CD14-positive monocyte (primary cell): ENCODE measurements at regions not wholly inside any gene's neighbourhood (a gene's known extent, or its start where the extent isn't known, plus 50 kb on each side); places are given as distances from the start of the nearest gene placed in this dataset.

Source experiments
- DNase-seq, 3 donors: peaks; one replicate each; pipeline ENCODE4 v3.0.0-alpha.2; 2011 to 2022
- H2AFZ ChIP-seq: 2 replicates; pipeline ENCODE4 v1.6.0; 2012; ENCODE audit warnings: mild to moderate bottlenecking, low read depth, low read length, inconsistent platforms; ENCODE audit not compliant: insufficient read depth, poor library complexity, severe bottlenecking
- H3K27ac ChIP-seq, 2 donors: 1 replicate in 1 of 2; 2 replicates in 1 of 2; pipeline ENCODE4 v1.5.1; 2012 to 2013; ENCODE audit warnings: low read length in 2 of 2, control low read depth in 1 of 2, inconsistent platforms in 1 of 2, low read depth in 1 of 2, mild to moderate bottlenecking in 1 of 2
- H3K27me3 ChIP-seq, 2 donors: one replicate each; pipeline versions ENCODE4 v1.6.0 to v1.6.1; 2011 to 2013; ENCODE audit warnings: low read length in 2 of 2; ENCODE audit not compliant: control insufficient read depth in 2 of 2, insufficient read depth in 2 of 2
- H3K36me3 ChIP-seq, 2 donors: replicated peaks in 1 of 2; 1 replicate in 1 of 2; 2 replicates in 1 of 2; pipeline versions ENCODE4 v1.5.1 to v1.6.1; 2012 to 2013; ENCODE audit warnings: low read length in 2 of 2, control low read depth in 1 of 2, inconsistent platforms in 1 of 2, mild to moderate bottlenecking in 1 of 2; ENCODE audit not compliant: insufficient read depth in 2 of 2, control insufficient read depth in 1 of 2
- H3K4me1 ChIP-seq, 2 donors: 1 replicate in 1 of 2; 2 replicates in 1 of 2; pipeline versions ENCODE4 v1.5.1 to v1.6.1; 2012 to 2013; ENCODE audit warnings: low read length in 2 of 2, control low read depth in 1 of 2, inconsistent platforms in 1 of 2, mild to moderate bottlenecking in 1 of 2, moderate library complexity in 1 of 2; ENCODE audit not compliant: insufficient read depth in 2 of 2, control insufficient read depth in 1 of 2
- H3K4me2 ChIP-seq: replicated peaks from 2 replicates; pipeline ENCODE3; 2012; ENCODE audit warnings: low read length, moderate library complexity, mild to moderate bottlenecking; ENCODE audit not compliant: poor library complexity, severe bottlenecking; ENCODE audit errors: extremely low read depth
- H3K4me3 ChIP-seq, 3 experiments: fragments of 200-600 bp in 1 of 3; sonication (generic) in 1 of 3; replicated peaks in 1 of 3; 1 replicate in 2 of 3; 2 replicates in 1 of 3; pipeline ENCODE4 v1.5.1; 2011 to 2013; ENCODE audit warnings: low read length in 3 of 3, mild to moderate bottlenecking in 3 of 3, control low read depth in 2 of 3, low read depth in 2 of 3, inconsistent platforms in 1 of 3, moderate library complexity in 1 of 3
- H3K79me2 ChIP-seq: 2 replicates; pipeline ENCODE4 v1.6.0; 2012; ENCODE audit warnings: mild to moderate bottlenecking, control low read depth, inconsistent platforms, low read length, moderate library complexity; ENCODE audit not compliant: insufficient read depth
- H3K9ac ChIP-seq: 2 replicates; pipeline ENCODE4 v1.6.0; 2017; ENCODE audit warnings: low read length, mild to moderate bottlenecking; ENCODE audit not compliant: insufficient read depth, poor library complexity, severe bottlenecking
- H3K9me3 ChIP-seq, 2 donors: replicated peaks in 1 of 2; 1 replicate in 1 of 2; 2 replicates in 1 of 2; pipeline versions ENCODE4 v1.5.1 to v1.6.1; 2012 to 2013; ENCODE audit warnings: low read length in 2 of 2, control low read depth in 1 of 2; ENCODE audit not compliant: control insufficient read depth in 1 of 2, insufficient read depth in 1 of 2
- H4K20me1 ChIP-seq: 2 replicates; pipeline ENCODE4 v1.6.0; 2012; ENCODE audit warnings: mild to moderate bottlenecking, low read length, control low read depth, moderate library complexity; ENCODE audit not compliant: insufficient read depth
- H3K27ac Mint-ChIP-seq, 7 donors: one replicate each; pipeline ENCODE4 v1.8.0; 2020; ENCODE audit warnings: mild to moderate bottlenecking in 7 of 7, mixed read lengths in 7 of 7, moderate library complexity in 6 of 7, inconsistent platforms in 2 of 7
- H3K27me3 Mint-ChIP-seq, 3 donors: one replicate each; pipeline ENCODE4 v1.8.0; 2021 to 2022; ENCODE audit warnings: low read depth in 3 of 3, mild to moderate bottlenecking in 3 of 3, mixed read lengths in 3 of 3, moderate library complexity in 3 of 3, inconsistent platforms in 1 of 3
- H3K36me3 Mint-ChIP-seq, 2 donors: one replicate each; pipeline ENCODE4 v1.8.0; 2020; ENCODE audit warnings: mixed read lengths in 2 of 2, inconsistent platforms in 1 of 2, mild to moderate bottlenecking in 1 of 2
- H3K4me1 Mint-ChIP-seq: one replicate; pipeline ENCODE4 v1.8.0; 2020; ENCODE audit warnings: mild to moderate bottlenecking, mixed read lengths
- H3K4me3 Mint-ChIP-seq, 2 donors: one replicate each; pipeline ENCODE4 v1.8.0; 2020; ENCODE audit warnings: mild to moderate bottlenecking in 2 of 2, mixed read lengths in 2 of 2, moderate library complexity in 1 of 2
- H3K9me3 Mint-ChIP-seq, 7 donors: one replicate each; pipeline ENCODE4 v1.8.0; 2020 to 2022; ENCODE audit warnings: mixed read lengths in 7 of 7, mild to moderate bottlenecking in 6 of 7, moderate library complexity in 6 of 7, inconsistent platforms in 2 of 7
- WGBS: methylation state at CpG from one replicate; pipeline ENCODE4 v1.1.5; 2013; ENCODE audit warnings: missing lambda C conversion rate; ENCODE audit not compliant: insufficient coverage; 5-methylcytosine and 5-hydroxymethylcytosine counted together
- intact Hi-C, 2 donors: fragments of 100-400 bp; cut with micrococcal nuclease; formaldehyde crosslinking; loops; one replicate each; pipeline versions ENCODE4 v1.15.0 to v1.15.1; 2023
- TF ChIP-seq, protein P1 (sequence below): fragments of 200-600 bp; IDR thresholded peaks from one replicate; pipeline ENCODE4 v1.8.0; 2022; ENCODE audit warnings: antibody characterized with exemption, mild to moderate bottlenecking

DNA sequence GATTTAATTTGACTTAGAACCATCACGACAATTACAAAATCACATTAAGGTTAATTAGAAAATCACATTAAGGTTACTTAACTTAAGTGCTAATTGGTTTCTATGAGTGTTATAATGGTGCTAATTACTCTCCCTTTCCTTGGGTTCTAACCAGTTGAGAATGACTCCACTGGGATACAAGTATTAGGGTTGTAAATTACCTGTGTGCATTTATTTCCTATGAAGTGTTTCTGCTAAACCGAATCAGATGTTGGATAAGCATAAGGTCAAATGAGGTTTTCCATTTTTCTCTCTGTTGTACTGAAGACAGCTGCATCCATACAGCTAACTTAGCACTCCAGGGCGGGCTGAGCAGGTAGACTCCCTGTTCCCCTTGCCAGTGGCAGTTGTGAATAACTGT is 610.3 kb upstream of the TMPRSS15 start:
- Histone ChIP-seq H3K27me3 (no peaks in the 10 kb centered on the region), H3K27ac (no peak overlapping the region), H3K9ac (no peak overlapping the region), H3K79me2 (no peaks in the 10 kb centered on the region), H3K4me2 (no peak overlapping the region), H3K36me3 (no peaks in the 10 kb centered on the region), H3K4me3 (no peak overlapping the region), H3K9me3 (no peaks in the 10 kb centered on the region), H2AFZ (no peak overlapping the region), H4K20me1 (no peaks in the 10 kb centered on the region), H3K4me1 (no peaks in the 10 kb centered on the region)
- no peaks in the 10 kb centered on the region for H3K27me3 Mint-ChIP-seq
- H3K27ac Mint-ChIP-seq, result no peak overlapping the region
- H3K36me3 Mint-ChIP-seq, result no peaks in the 10 kb centered on the region
- intact Hi-C loops, result no loop called here
- no peaks in the 10 kb centered on the region for H3K4me1 Mint-ChIP-seq
- H3K4me3 Mint-ChIP-seq, result no peak overlapping the region
- TF ChIP-seq, protein P1, sequence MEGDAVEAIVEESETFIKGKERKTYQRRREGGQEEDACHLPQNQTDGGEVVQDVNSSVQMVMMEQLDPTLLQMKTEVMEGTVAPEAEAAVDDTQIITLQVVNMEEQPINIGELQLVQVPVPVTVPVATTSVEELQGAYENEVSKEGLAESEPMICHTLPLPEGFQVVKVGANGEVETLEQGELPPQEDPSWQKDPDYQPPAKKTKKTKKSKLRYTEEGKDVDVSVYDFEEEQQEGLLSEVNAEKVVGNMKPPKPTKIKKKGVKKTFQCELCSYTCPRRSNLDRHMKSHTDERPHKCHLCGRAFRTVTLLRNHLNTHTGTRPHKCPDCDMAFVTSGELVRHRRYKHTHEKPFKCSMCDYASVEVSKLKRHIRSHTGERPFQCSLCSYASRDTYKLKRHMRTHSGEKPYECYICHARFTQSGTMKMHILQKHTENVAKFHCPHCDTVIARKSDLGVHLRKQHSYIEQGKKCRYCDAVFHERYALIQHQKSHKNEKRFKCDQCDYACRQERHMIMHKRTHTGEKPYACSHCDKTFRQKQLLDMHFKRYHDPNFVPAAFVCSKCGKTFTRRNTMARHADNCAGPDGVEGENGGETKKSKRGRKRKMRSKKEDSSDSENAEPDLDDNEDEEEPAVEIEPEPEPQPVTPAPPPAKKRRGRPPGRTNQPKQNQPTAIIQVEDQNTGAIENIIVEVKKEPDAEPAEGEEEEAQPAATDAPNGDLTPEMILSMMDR, result no peak
- no peak for DNase-seq
- peaks cover 0 to 4% (median 2%) of the 10 kb centered on the region in 7 donors for H3K9me3 Mint-ChIP-seq
- no CpG with 5 or more reads among the region's 3 CpGs for WGBS

DNA sequence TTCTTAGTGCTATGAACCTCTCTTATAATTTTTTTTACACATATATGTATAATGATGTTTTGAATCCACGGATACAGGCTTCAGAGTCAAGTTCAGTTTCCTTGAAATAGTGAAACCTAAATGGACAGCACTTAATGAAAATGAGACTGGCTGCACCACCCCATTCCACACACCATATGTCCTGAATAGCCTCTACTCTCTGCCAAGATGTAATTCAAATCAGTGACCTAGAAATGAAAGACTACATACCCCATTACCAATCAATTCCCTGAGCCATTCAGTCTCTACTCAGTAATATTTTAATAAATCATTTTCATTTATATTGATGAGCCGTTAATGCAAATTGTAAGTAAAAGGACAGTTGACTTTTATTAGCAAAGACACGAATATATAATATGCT is 614.9 kb upstream of the TMPRSS15 start:
- no peak overlapping the region for H3K27ac Mint-ChIP-seq

More for the DNA sequence above, 614.9 kb upstream of the TMPRSS15 start:
- DNase-seq, result no peak
- H3K27ac ChIP-seq, result no peak overlapping the region
- H3K9me3 Mint-ChIP-seq, result peaks cover 0 to 8% (median 0%) of the 10 kb centered on the region in 7 donors
- TF ChIP-seq, protein P1, result no peak
- H3K4me1 ChIP-seq, result no peaks in the 10 kb centered on the region
- no CpG with 5 or more reads among the region's 3 CpGs for WGBS
- no peaks in the 10 kb centered on the region for H3K36me3 Mint-ChIP-seq
- no peak overlapping the region for H3K9ac ChIP-seq
- H3K4me3 Mint-ChIP-seq, result no peak overlapping the region
- no peaks in the 10 kb centered on the region for H3K36me3 ChIP-seq
- H3K27me3 ChIP-seq, result no peaks in the 10 kb centered on the region
- no peak overlapping the region for H3K4me2 ChIP-seq
- H3K9me3 ChIP-seq, result peaks cover 4 to 13% of the 10 kb centered on the region in 2 donors
- no peaks in the 10 kb centered on the region for H4K20me1 ChIP-seq
- no peaks in the 10 kb centered on the region for H3K79me2 ChIP-seq
- no peak overlapping the region for H3K4me3 ChIP-seq
- no peak overlapping the region for H2AFZ ChIP-seq
- no peaks in the 10 kb centered on the region for H3K4me1 Mint-ChIP-seq
- H3K27me3 Mint-ChIP-seq, result no peaks in the 10 kb centered on the region
- intact Hi-C loops, result no loop called here
